Ishikawa (cell line): ENCODE measurements at regions not wholly inside any gene's neighbourhood (a gene's known extent, or its start where the extent isn't known, plus 50 kb on each side); places are given as distances from the start of the nearest gene placed in this dataset.

Experiments used
- CEBPB ChIP-seq: IDR thresholded peaks from 2 replicates; pipeline ENCODE4 v1.6.1; 2012
- FOXM1 ChIP-seq: IDR thresholded peaks from 2 replicates; pipeline ENCODE4 v1.6.1; 2012; ENCODE audit warnings: low read depth, borderline replicate concordance
- TAF1 ChIP-seq: IDR thresholded peaks from 2 replicates; pipeline ENCODE4 v1.6.1; 2012; ENCODE audit warnings: low read depth, mild to moderate bottlenecking
- TF ChIP-seq, protein P1 (sequence below): IDR thresholded peaks from 2 replicates; pipeline ENCODE4 v1.6.1; 2012; ENCODE audit warnings: low read depth, mild to moderate bottlenecking

DNA sequence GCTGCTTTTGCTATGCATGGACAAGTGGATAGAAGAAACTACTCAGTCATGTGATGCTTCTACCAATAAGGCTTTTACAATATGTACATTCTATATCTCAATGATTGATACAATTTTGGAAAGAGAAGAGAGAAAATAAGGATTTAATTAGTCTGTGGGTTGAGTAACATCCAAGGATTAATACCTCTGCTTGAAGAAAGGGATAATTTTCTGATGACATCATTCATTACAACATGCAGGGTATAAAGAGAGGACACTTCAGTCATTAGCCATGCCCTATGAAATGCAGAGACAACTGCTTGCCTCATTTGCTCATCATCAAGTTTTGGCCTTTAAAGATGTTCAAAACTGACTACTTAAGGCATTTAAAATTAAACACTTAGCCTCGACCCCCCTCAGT, 237.3 kb downstream of the AHR start:
- TF ChIP-seq TAF1 (no peak), CEBPB (no peak), FOXM1 (no peak)
- TF ChIP-seq, protein P1, sequence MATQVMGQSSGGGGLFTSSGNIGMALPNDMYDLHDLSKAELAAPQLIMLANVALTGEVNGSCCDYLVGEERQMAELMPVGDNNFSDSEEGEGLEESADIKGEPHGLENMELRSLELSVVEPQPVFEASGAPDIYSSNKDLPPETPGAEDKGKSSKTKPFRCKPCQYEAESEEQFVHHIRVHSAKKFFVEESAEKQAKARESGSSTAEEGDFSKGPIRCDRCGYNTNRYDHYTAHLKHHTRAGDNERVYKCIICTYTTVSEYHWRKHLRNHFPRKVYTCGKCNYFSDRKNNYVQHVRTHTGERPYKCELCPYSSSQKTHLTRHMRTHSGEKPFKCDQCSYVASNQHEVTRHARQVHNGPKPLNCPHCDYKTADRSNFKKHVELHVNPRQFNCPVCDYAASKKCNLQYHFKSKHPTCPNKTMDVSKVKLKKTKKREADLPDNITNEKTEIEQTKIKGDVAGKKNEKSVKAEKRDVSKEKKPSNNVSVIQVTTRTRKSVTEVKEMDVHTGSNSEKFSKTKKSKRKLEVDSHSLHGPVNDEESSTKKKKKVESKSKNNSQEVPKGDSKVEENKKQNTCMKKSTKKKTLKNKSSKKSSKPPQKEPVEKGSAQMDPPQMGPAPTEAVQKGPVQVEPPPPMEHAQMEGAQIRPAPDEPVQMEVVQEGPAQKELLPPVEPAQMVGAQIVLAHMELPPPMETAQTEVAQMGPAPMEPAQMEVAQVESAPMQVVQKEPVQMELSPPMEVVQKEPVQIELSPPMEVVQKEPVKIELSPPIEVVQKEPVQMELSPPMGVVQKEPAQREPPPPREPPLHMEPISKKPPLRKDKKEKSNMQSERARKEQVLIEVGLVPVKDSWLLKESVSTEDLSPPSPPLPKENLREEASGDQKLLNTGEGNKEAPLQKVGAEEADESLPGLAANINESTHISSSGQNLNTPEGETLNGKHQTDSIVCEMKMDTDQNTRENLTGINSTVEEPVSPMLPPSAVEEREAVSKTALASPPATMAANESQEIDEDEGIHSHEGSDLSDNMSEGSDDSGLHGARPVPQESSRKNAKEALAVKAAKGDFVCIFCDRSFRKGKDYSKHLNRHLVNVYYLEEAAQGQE = no peak
